Heart left ventricle (tissue), 13 donors: ENCODE measurements at regions not wholly inside any gene's neighbourhood (a gene's known extent, or its start where the extent isn't known, plus 50 kb on each side); places are given as distances from the start of the nearest gene placed in this dataset.

ENCODE experiments used
- POLR2A ChIP-seq, 2 donors: fragments of 450-650 bp; IDR thresholded peaks; one replicate each; pipeline ENCODE4 v1.6.1; 2017; ENCODE audit warnings: antibody characterized with exemption in 2 of 2, mild to moderate bottlenecking in 2 of 2, moderate library complexity in 2 of 2
- TF ChIP-seq, protein P1 (sequence below), 12 donors: fragments of 200-600 bp; sonication (generic) in 4 of 12; IDR thresholded peaks; one replicate each; pipeline versions ENCODE4 v1.5.0 to v1.8.0; 2018 to 2022; ENCODE audit warnings: antibody characterized with exemption in 12 of 12, mild to moderate bottlenecking in 5 of 12
- donor health status: ischemic (EF 13 %, LVEDD 7.1; RV severe dilation, severe dysfunction).
- donor health status: DM: no; HTN: yes; CAD: no.
- donor health status: DM: no; HTN: no; CAD: no.
- donor health status: ischemic (EF 25% LVEDD 6.9; RV normal size, moderate dysfunction).
- donor health status: ischemic (EF 25% LVEDD 5.7; RV mildly dilated, moderate dysfunction).
- donor health status: ischemic (EF 35%, LVEDD 5.7; RV mildly dilated, moderate dysfunction).
- donor health status: nonischemic (EF 11% LVEDD 7.7; RV severe dilation, severe dysfunction).
- donor health status: DM: yes; HTN: yes; CAD: no.
- donor health status: PGD.
- donor health status: ischemic (EF 29% LVEDD 5.4; RV normal size, mild dysfunction).
- donor health status: nonischemic (EF 23%, LVEDD 6.1; RV moderate dilation, normal function).

DNA sequence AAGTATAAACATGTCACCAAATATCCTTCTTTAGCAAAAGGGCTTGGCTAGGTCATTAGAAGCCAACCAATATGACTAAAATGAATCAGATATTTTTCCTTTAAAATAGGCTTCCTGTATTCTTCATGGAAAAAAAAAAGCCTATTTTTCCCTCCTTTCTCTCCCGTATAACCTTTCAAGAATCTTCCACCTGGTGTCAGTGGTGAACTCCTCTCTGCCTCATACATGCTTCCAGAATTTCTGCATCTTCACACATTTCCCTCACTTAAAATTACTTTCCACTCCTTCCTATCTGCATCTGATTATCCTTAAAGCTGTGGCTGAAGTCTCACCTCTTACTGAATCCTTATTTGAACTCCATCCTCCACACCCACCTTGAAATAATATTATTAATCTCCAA is 116.9 kb upstream of the FANCL start:
- TF ChIP-seq, protein P1, sequence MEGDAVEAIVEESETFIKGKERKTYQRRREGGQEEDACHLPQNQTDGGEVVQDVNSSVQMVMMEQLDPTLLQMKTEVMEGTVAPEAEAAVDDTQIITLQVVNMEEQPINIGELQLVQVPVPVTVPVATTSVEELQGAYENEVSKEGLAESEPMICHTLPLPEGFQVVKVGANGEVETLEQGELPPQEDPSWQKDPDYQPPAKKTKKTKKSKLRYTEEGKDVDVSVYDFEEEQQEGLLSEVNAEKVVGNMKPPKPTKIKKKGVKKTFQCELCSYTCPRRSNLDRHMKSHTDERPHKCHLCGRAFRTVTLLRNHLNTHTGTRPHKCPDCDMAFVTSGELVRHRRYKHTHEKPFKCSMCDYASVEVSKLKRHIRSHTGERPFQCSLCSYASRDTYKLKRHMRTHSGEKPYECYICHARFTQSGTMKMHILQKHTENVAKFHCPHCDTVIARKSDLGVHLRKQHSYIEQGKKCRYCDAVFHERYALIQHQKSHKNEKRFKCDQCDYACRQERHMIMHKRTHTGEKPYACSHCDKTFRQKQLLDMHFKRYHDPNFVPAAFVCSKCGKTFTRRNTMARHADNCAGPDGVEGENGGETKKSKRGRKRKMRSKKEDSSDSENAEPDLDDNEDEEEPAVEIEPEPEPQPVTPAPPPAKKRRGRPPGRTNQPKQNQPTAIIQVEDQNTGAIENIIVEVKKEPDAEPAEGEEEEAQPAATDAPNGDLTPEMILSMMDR (IDR thresholded peaks at IDR 0.05): no peak
- TF ChIP-seq POLR2A (IDR thresholded peaks at IDR 0.05): no peak
